GM21528 (cell line): ENCODE measurements at regions not wholly inside any gene's neighbourhood (a gene's known extent, or its start where the extent isn't known, plus 50 kb on each side); places are given as distances from the start of the nearest gene placed in this dataset.
A peak's percentile ranks its signal among the peaks of the same experiment; 100 is the strongest.

Source experiments
- ATAC-seq: cut with Tn5 transposase; IDR thresholded peaks from one replicate; pipeline ENCODE4 v1.9.1; 2021; ENCODE audit warnings: mild to moderate bottlenecking, moderate library complexity; ENCODE audit not compliant: unreplicated experiment, low FRiP score

DNA sequence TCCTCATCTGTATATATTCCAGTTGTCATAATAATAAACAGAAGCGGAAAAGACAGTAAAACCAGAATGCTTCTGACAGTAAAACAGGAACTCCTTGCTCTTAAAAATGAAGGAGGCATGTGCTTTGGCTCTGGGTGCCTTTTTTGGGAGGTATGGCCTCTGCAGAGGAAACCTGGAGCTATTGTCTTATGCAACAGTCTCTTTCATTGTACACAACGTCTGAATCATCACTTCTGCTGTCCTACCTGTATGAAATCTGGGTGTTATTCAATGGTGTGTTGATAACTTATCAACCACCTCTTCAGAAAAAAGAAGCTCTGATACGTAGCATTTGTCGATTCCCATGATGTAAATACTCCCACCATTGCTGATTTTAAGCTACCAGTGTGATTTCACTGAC is 64.8 kb downstream of the CDCA7 start:
- no peak for ATAC-seq

DNA sequence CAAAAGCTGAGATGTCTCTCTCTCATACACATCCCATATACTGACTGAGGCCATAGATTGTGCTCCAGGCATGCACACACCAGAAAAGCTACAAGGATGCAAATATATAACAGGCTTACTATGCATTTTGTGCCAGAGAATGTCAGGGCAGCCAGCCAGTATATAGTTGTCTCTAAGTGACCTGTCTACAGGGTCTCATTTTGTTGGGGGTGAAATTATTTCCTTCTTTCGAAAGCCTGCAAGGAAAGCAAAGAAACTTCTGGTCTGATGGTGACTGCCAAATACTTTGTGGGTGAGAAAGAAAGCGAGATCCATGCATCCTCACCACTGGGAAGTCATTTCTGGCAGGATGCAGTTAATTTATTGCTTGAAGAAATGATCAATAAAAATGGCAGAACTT is 70.2 kb downstream of the CDCA7 start:
- ATAC-seq = no peak

DNA sequence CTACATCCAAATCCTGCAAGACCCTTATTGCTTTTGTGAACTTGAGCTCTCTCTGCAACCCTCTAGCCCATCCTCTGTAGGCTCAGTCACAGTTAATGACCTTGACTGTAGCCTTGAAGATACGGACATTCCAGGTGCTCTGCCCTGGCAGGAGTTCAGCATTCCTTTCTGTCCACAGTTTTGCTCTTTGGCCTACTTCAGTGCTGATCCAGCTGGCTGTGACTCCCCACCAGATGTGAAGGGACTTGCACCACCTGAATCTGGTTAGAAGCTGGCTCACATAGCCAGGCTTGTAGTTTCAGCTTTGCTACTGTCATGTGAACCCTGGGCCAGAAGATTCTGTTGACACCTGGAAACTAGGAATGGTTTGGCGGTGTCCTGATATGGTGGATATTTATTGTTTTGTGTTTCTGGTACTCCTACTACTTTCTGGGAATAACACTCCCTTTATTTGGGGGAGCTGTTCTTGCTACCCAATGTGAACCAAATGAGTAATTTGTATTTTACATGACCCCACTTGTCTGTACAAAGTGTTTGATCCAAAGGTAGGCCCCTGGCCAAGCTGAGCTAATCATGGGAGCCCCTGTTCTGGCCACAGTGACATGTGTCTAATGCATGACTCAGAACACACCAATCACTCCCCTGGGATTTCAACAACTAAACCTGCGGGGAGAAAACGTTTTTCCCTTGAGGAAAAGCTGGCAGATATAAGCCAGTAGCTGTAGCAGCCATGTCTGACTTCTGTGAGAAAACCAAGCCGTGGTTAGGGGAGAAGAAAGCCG is 73.4 kb downstream of the CDCA7 start:
- no peak for ATAC-seq

DNA sequence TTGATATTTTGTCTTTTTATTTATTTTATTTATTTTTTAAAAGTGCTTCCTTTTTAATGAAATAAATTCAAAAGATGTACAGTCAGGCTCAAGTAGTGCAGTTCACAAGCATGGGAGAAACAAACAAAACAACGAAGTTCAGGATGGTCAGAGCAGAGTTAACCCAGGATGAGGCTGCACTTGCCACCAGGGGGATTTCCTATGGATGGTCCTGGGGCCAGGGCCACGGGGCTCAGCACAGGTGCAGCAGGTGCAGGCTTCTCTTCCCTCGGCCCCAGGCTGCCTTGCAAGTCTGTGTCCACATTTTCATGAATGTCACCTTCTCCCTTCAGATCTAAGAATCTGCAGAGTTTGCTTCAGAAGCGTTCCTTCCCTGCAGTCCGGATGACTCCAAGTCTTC is 76.5 kb downstream of the CDCA7 start:
- no peak for ATAC-seq

DNA sequence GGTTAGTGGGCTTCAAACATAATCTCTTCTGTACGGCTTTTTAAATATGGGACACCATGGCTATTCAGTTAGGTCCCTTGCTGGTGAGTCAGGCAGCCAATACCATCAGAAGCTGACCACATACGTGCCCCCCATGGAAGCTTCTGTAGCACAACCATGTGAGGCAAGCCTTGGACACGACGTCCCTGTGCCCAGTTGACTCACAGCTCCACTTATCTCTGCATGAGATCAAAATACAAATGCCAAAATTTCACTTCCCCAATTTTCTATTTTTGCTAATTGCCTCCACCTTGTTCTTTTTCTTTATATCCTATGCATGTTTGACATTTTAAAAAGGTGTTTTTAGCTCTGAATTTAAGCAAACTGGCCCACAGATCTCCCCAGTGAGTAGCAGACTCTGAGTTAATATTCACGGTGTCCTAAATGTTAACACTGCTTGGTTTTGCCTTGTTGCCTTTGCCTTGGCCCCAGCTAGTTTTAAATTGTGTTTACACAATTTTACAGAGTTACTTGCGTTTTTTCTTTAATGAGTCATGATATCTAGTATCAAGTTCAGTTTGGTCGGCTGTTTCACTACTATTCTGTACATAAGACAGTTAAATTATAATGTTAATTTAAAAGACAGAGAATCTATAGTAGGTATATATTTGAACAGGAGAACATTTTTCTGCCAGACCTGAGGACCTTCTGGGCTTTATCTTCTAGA is 77.5 kb downstream of the CDCA7 start:
- ATAC-seq = no peak

DNA sequence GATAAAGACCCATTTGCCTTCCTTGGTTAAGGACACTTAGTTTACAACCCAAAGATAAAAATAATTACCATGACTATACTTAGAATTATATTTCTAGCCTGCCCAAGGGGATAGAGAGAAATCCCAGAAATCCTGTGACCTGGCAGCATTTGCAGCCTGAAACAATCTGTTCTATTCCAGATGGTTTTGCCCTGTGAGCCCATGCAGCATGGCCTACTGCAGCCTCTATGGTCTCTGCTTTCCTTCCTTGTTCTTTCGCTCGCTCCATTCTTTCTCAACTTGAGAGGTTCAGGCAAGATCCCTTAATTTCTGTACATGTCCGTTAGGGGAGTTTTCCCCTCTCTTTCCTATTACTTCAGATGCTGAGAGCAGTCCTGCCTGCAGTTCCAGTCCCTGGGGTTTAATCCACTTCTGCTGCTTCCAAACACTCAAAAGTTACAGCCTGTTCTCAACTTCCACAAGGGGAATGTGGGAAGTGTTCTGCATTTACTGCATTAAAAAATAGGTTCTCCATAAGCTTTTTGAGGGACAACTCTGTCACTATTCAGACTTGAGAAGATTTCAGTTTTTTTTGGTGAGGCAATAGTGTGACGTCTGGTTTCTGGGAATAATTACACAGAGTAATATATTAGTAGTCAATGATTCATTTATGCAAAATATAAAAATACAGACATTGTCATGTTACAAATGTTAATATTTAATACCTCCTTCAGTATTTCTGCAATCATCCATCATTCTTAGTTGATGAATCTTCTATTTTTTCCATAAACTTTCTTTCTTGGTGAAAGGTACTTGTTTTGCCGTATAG is 80.3 kb downstream of the CDCA7 start:
- ATAC-seq = no peak

DNA sequence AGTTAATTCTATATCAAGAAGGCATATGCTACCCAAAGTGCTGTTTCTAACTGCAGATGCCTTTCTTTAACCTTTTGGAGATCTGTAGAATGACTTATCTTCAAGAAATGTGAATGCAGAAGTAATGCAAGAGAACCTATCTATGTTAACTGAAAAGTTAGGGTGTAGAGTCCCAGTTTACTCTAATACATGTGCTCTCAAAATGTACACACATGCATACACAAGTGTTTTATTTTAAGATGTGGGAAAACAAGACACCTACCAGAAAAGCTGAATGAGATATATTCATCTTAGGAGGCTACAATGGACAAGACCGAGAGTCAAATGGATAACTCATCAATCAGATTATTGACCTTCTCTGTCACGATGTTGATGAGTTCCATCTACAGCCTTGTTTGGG is 80.9 kb downstream of the CDCA7 start:
- no peak for ATAC-seq

DNA sequence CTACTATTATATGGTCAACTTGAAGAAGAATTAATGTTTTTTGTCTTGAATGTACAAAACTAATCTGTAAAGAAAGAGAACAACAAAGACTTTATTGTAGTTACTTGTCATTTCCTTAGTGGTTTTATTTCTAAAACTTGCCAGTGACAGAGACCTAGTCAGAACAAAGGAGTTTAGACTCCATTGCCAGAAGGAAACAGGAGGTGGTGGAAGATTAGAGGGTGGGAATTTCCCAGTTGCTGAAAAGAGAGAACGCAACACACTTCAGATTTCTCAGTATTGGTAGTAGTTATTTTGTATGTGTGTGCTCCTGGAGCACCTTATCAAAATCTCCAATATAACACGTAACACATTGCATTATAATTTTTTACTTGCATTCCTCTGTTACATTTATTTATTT is 81.4 kb downstream of the CDCA7 start:
- ATAC-seq = no peak

DNA sequence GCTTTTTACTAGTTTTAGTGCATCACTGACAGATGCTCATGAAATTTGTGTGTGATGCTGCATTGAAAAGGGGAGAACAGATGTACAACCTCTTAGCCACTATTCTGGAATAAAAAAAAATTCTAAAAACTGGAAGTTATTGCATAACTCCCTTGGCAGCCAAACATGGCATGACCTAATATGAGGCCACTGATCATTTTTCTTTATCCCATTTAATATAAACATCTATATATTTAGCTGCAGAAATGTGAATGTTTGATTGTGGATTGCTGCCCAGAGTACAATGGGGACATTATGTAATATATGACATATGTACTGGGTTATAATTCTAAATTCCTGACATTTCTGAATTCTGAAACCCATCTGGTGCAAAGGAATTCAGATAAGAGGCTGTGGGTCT is 86.5 kb downstream of the CDCA7 start:
- ATAC-seq = no peak

DNA sequence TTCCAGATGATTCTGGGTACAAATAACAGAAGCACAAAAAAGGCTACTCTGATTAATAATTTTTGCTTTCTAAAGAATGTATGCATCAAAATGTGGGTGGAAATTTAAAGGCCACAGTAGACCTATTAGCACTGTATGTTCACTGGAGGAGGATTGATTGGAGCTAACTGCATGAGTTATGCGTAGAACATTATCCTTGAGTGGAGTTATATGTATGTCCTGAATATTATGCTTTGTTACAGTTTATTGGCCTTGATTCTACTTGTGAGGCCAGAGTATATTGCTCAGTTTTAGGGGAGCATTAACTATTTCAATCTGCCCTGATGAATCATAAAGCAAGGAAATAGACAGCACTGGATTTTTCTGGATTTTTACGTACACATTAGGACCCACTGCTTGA is 87.9 kb downstream of the CDCA7 start:
- no peak for ATAC-seq

DNA sequence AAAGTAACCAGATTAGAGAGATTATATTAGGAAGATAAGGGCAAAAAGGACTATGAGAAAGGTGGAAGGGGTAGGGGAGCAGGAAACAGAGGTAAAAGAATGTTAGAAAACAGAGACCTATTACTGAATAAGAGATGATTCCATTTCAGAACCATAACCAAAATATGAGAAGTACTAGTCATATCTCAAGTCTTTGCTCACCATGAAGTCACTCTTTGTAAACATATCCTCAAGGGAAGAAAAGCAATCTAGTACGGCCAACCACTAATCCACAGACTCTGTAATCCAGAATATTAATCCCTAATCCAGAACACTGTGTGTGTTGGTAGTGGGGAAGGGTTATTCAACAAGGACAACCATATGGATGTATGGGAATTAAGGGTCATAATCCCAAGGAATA is 92.0 kb downstream of the CDCA7 start:
- no peak for ATAC-seq

DNA sequence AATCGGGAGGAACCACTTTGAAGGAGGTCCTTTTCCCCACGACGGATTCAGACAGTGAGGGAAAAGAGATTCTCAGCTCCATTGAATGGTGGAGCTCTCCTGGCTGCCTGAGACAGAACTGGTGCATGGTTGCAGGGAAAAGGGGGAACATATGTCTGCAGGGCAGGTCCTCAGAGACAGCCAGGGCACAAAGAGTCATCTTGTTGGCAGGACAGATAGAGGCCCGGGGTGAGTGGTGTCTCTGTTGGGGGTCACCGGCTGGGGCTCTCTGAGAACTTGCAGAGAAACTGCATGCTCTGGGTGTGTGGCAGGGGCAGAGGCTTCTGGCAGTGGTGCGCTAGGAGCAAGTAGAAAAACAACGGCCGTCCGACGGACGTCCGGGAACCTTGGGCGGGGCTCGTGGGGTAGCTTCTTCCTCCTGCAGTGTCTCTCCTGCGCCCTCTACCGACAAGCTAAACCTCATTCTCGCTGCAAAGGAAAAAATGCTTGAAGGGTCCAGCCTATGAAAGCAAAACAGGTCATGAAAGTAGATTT is 94.3 kb downstream of the CDCA7 start:
- ATAC-seq = peak; percentile 71

DNA sequence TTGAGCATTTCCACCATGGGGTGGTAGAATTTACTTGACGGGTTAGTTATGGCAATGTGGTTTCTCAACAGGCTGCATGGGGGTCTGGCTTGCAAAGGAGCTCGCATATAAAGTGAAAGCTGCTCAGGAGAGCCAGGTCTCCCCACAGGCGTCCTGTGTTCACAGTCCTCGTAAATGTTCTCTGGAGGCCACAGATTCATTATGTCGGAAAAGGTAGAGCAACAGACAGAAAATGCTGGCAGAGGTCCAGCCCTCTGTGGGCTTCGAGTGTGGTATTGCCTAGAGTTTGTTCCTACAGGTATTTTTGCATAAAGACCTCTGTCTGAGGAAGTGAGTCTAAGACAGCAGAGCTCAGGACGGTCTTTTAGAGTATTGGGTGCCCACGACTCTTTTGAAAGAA is 96.4 kb downstream of the CDCA7 start:
- ATAC-seq = no peak

DNA sequence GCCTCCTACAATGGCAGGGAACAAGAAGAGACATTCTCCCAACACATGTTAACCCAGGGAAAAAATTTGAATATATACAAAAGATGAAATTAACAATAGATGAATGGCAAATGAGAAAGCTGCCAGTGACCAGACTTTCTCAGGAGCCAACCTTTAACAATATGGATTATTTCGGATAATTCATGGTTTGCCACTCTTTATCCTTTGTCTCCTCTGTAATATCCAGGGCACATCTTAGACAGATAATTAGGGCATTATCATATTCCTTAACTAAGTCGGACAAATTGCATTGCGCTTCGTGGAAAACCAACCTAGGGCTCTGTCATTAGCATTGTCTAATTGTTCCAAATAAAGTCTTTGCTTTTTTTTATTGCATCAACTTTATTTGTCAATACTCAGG is 97.3 kb downstream of the CDCA7 start:
- ATAC-seq = no peak

DNA sequence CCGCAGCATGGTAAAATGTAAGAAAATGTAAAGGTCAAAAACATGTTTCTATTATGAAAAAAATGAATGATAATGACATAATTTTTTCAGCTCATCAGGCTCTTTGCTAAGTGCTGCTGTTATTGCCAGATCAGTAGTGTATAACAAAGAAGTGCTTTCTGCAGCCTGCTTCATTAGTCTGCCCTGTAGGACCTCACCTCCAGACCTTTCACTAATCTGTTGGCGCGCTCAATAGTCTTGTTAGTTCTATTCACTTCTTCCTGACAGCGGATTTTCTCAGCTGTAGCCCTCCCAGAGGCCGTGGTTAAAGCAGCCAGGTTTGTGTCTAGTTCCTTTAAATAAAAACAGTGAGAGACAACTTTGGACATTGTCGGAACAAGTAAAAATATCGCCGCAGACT is 97.7 kb downstream of the CDCA7 start:
- ATAC-seq = no peak

DNA sequence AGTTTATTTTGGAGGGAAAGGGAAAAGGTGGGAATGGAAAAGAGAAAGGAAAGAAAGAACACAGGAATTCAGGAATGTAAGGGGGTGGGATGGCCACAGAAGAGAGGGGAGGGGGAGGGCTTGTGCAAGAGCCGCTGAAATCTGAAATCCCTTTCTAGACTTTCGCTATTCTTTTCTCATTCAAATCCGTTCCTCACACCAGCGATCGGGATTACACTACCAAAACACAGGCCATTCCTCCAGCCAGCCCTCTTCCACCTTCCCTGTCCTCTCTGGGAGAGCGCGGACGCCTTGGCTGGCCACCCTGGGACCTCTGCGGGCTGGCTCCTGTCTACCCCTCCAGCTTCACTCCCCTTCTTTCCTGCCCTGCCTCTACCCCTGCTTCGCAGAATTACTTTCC is 102.3 kb downstream of the CDCA7 start:
- no peak for ATAC-seq

DNA sequence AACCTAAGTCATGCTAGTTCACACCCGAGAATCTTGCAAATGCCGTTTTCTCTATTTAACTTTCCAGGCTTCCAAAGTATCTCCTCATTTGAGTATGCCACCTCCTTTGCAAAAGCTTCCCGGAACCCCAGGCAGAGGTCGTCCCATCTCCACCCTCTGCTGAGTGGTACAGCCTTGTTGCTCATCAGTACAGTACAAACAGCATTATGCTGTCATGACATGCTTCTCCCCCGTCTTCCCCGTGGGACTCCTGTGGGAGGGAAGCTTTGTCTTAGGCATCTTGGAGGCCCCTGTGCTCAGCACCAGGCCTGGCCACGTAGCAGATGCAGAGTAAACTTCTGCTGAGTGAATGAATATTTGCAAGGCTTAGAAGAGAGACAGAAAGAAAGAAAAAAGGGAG is 102.7 kb downstream of the CDCA7 start:
- ATAC-seq = no peak

DNA sequence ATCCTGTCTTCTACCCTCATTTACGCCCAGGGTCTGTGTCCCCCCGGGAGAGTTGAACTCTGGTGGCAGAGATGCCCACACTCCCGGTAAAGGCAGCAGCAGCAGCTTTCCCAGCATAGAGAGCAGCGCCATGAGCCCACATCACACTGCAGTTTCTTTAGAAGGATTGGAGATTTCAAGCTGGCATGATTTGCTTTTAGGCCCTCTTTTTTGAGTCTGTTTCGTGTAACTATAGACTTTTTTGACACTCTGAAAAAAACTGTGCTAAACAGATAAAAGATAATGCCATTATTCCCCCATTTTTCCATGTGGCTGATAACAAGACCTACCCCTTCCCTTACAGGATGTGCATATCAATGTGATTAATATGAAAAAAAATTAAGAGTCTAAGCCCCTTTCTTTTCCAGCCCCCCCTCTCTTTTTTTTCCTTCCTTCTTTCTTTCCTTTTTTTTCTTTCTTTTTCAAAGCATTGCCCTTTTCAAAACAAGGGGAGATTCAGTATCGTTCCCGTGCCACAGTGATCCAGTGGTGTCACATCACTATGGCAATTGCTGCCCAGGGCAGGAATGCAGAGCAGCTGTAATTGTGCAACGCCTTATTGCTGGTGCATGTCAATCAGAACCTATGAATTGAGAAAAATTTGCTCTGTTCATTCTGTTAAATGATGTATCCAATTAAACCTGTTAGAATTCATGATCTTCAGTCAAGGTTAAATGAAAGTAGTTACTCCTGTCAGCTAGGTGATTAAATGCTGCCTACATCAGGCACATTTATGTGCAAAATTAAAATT is 104.5 kb downstream of the CDCA7 start:
- ATAC-seq = no peak

DNA sequence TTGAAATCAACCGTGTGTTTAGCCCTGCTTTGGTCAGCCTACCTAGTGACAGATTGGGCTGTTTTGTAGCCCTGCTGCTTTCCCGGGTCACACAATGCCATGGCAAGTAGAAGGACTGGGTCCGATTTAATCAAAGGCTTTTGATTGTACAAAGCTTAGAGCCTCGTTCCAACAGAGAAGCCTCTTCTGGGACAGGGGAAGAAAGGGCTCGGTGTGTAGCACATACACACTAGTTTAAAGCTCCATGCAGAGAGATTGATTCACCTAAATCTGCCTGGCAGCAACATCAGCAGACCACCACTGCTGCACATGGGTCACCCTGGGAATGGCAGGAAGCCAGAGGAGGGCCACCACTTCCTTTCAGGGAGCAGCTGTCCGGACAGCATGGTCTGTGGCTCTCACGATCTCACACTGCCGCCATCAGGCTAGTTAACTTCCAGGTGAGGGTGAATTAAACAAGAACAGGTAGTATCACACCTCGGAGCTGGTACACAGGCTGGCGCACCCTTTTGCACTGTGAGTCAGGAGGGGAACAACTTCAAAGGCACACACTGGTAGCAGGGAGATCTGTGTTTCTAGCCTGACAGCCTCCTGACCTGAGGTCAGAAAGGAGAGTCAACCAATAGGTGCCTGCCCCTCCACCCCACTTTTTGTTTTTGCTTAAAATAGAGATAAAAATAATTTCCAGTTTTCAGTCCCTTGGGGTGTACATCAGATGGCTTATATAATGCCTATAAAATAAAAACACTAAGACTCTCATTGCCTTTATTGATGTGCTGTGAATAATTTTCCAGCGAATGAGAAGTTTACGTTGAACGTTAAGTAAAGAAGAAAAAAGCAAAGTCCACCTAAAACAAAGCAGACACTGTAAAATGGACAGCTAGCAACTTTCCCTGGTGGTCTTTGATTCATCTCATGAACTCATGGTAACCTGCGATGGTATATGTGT is 108.5 kb downstream of the CDCA7 start:
- no peak for ATAC-seq
